A549 (cell line): ENCODE measurements at regions not wholly inside any gene's neighbourhood (a gene's known extent, or its start where the extent isn't known, plus 50 kb on each side); places are given as distances from the start of the nearest gene placed in this dataset.

Experiments
- ATAC-seq, 2 experiments: fragments of 200-7000 bp in 1 of 2; fragments of >200 bp in 1 of 2; cut with Nextera tagmentation in 1 of 2; cut with Tn5 transposase in 1 of 2; 3 replicates each; pipeline versions ENCODE4 v1.8.0 to v1.9.1; 2018 to 2020; ENCODE audit warnings: mild to moderate bottlenecking in 1 of 2, moderate library complexity in 1 of 2
- CTCF ChIA-PET: fragments of 300-600 bp; sonication (Branson Sonifier 250); formaldehyde crosslinking; extraction: SDS; loops from one replicate; lab custom pipeline; 2021; ENCODE audit warnings: antibody characterized with exemption, inconsistent platforms; lab: Yijun Ruan, JAX
- POLR2A ChIA-PET: fragments of 350-600 bp; formaldehyde crosslinking; extraction: SDS; loops from one replicate; lab custom pipeline; 2021; ENCODE audit warnings: antibody characterized with exemption, inconsistent platforms; lab: Yijun Ruan, JAX
- DNase-seq, 2 experiments: peaks; one replicate each; pipeline versions ENCODE4 v3.0.0 to v3.0.0-alpha.2; 2011 to 2016; ENCODE audit warnings: low read depth in 1 of 2, low spot score in 1 of 2
- FAIRE-seq: peaks from 2 replicates; lab custom pipeline; 2011; peaks lifted over from hg19 to GRCh38; lab: Jason Lieb, UNC
- H3K27ac ChIP-seq, 2 experiments: fragments of >200 bp; sonication (Bioruptor Twin); formaldehyde crosslinking; 3 replicates each; pipeline ENCODE4 v1.5.1; 2016 to 2017
- H3K4me1 ChIP-seq: fragments of >200 bp; sonication (Bioruptor Twin); formaldehyde crosslinking; 3 replicates; pipeline ENCODE4 v1.6.1; 2016
- H3K4me2 ChIP-seq: fragments of >200 bp; sonication (Bioruptor Twin); formaldehyde crosslinking; 3 replicates; pipeline ENCODE4 v1.6.1; 2016
- H3K4me3 ChIP-seq: fragments of >200 bp; sonication (Bioruptor Twin); formaldehyde crosslinking; 3 replicates; pipeline ENCODE4 v1.5.1; 2016
- H3K9me3 ChIP-seq: fragments of >200 bp; sonication (Bioruptor Twin); formaldehyde crosslinking; 3 replicates; pipeline ENCODE4 v1.6.1; 2016
- CBX8 ChIP-seq: fragments of 200-600 bp; sonication (generic); IDR thresholded peaks from 2 replicates; pipeline ENCODE4 v1.6.1; 2016
- CEBPB ChIP-seq, 2 experiments: fragments of >200 bp in 1 of 2; sonication (Bioruptor Twin) in 1 of 2; formaldehyde crosslinking in 1 of 2; IDR thresholded peaks; 2 replicates each; pipeline ENCODE4 v1.6.1; 2012 to 2016
- HDAC2 ChIP-seq: fragments of 200-600 bp; sonication (generic); IDR thresholded peaks from 2 replicates; pipeline ENCODE4 v1.6.1; 2016
- HOXB13 ChIP-seq: fragments of 250-450 bp; sonication (Bioruptor Pico); IDR thresholded peaks from 2 replicates; pipeline ENCODE4 v1.5.0; 2020; ENCODE audit warnings: low read depth, mild to moderate bottlenecking, moderate library complexity
- JUN ChIP-seq, 2 experiments: fragments of >200 bp; sonication (Bioruptor Twin); formaldehyde crosslinking; IDR thresholded peaks; 2 replicates in 1 of 2; 3 replicates in 1 of 2; pipeline ENCODE4 v1.6.1; 2016 to 2017
- KDM5A ChIP-seq: fragments of 200-600 bp; sonication (generic); IDR thresholded peaks from 2 replicates; pipeline ENCODE4 v1.6.1; 2016; ENCODE audit warnings: antibody characterized with exemption, mild to moderate bottlenecking
- NFE2L2 ChIP-seq: fragments of 150-350 bp; conservative IDR thresholded peaks from 2 replicates; pipeline ENCODE4 v1.6.1; 2014; ENCODE audit warnings: low read length
- PHF8 ChIP-seq: fragments of 200-600 bp; sonication (generic); IDR thresholded peaks from 2 replicates; pipeline ENCODE4 v1.6.1; 2016; ENCODE audit warnings: low read depth, mild to moderate bottlenecking, antibody characterized with exemption, moderate library complexity, borderline replicate concordance
- POLR2AphosphoS2 ChIP-seq: conservative IDR thresholded peaks from 2 replicates; pipeline ENCODE4 v1.6.1; 2012; ENCODE audit warnings: low read length, improper control_type of control experiment, inconsistent platforms
- RAD21 ChIP-seq, 2 experiments: fragments of >200 bp in 1 of 2; sonication (Bioruptor Twin) in 1 of 2; formaldehyde crosslinking in 1 of 2; IDR thresholded peaks in 1 of 2; conservative IDR thresholded peaks in 1 of 2; 2 replicates in 1 of 2; 3 replicates in 1 of 2; pipeline ENCODE4 v1.6.1; 2012 to 2018; ENCODE audit warnings: inconsistent platforms in 1 of 2
- RFX5 ChIP-seq: fragments of 450-650 bp; IDR thresholded peaks from 2 replicates; pipeline ENCODE4 v1.7.1; 2014; ENCODE audit warnings: antibody characterized with exemption, mild to moderate bottlenecking, moderate library complexity
- SREBF2 ChIP-seq: fragments of 450-650 bp; IDR thresholded peaks from 2 replicates; pipeline ENCODE4 v1.6.1; 2014; ENCODE audit warnings: mild to moderate bottlenecking, moderate library complexity
- TP53 ChIP-seq: fragments of 250-450 bp; sonication (Bioruptor Pico); IDR thresholded peaks from 2 replicates; pipeline ENCODE4 v1.5.0; 2021; ENCODE audit warnings: mild to moderate bottlenecking, moderate library complexity
- ZC3H11A ChIP-seq: fragments of 450-650 bp; IDR thresholded peaks from 2 replicates; pipeline ENCODE4 v1.6.1; 2014; ENCODE audit warnings: antibody characterized with exemption, mild to moderate bottlenecking
- ZNF302 ChIP-seq: fragments of 250-450 bp; sonication (Bioruptor Pico); IDR thresholded peaks from 2 replicates; pipeline ENCODE4 v1.9.0; 2021; ENCODE audit warnings: inconsistent platforms, mild to moderate bottlenecking, moderate library complexity
- WGBS: methylation state at CpG from one replicate; pipeline ENCODE4 v1.1.6; 2017; ENCODE audit errors: missing lambda C conversion rate; 5-methylcytosine and 5-hydroxymethylcytosine counted together
- TF ChIP-seq, protein P1 (sequence below): IDR thresholded peaks from 2 replicates; pipeline ENCODE4 v1.6.1; 2012
- TF ChIP-seq, protein P2 (sequence below): fragments of >200 bp; sonication (Bioruptor Twin); formaldehyde crosslinking; IDR thresholded peaks from 3 replicates; pipeline ENCODE4 v1.5.1; 2016
- TF ChIP-seq, protein P3 (sequence below): fragments of 150-350 bp; IDR thresholded peaks from 2 replicates; pipeline ENCODE4 v1.6.1; 2014; ENCODE audit warnings: low read depth, mild to moderate bottlenecking, low read length
- TF ChIP-seq, protein P4 (sequence below): IDR thresholded peaks from 2 replicates; pipeline ENCODE4 v1.6.1; 2012
- TF ChIP-seq, protein P5 (sequence below): fragments of >200 bp; sonication (Bioruptor Twin); formaldehyde crosslinking; IDR thresholded peaks from 3 replicates; pipeline ENCODE4 v1.6.1; 2016

DNA sequence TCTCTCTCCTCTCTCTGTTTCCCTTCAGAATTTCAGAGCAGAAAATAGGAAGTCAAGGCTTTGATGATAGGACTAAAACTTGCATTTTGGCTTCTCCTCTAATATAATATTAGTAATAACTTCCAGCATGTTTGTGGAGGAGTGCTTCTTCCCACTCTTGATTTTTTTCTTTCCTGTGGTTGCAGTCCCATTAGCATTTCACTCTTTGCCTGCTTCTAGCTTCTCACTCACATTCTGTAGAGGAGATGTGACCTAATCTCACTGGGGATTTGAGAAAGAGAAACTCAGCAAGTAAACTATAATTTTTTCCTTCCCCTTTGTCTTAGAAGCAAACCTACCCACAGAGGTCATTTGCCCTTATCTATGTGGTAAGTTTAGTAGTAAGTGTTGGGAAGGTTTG is 169.4 kb upstream of the HTR2A start:
- Histone ChIP-seq H3K27ac (no peak overlapping the region), H3K4me2 (no peak overlapping the region), H3K4me1 (no peaks in the 10 kb centered on the region), H3K4me3 (no peak overlapping the region), H3K9me3 (no peaks in the 10 kb centered on the region)
- ChIA-PET CTCF (no interaction called here), POLR2A (no interaction called here)
- ATAC-seq (no peak), FAIRE-seq (no peak), DNase-seq (no peak)
- TF ChIP-seq, protein P1, sequence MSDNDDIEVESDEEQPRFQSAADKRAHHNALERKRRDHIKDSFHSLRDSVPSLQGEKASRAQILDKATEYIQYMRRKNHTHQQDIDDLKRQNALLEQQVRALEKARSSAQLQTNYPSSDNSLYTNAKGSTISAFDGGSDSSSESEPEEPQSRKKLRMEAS: no peak
- no peak for TF ChIP-seq JUN (IDR thresholded peaks at IDR 0.05)
- TF ChIP-seq, protein P2, sequence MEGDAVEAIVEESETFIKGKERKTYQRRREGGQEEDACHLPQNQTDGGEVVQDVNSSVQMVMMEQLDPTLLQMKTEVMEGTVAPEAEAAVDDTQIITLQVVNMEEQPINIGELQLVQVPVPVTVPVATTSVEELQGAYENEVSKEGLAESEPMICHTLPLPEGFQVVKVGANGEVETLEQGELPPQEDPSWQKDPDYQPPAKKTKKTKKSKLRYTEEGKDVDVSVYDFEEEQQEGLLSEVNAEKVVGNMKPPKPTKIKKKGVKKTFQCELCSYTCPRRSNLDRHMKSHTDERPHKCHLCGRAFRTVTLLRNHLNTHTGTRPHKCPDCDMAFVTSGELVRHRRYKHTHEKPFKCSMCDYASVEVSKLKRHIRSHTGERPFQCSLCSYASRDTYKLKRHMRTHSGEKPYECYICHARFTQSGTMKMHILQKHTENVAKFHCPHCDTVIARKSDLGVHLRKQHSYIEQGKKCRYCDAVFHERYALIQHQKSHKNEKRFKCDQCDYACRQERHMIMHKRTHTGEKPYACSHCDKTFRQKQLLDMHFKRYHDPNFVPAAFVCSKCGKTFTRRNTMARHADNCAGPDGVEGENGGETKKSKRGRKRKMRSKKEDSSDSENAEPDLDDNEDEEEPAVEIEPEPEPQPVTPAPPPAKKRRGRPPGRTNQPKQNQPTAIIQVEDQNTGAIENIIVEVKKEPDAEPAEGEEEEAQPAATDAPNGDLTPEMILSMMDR: no peak

DNA sequence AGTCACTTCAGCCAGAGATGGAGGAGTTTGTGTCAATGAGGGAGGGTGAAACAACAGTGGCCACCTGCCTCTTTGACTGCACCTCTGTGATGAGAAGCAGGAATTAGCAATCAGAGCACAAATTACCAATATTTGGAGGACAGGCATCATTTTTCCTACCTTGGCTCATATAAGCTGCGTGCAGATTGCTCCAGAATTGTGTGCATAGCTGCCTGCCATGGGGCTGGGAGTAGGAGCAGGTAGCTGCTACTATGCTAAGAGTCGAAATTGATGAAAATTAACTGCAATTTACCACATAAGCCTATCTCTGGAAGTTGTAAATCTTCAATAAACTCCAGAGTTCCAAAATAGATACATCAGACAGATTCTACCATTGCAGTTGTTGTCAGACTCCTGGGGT is 167.5 kb upstream of the HTR2A start:
- CTCF ChIA-PET: no interaction called here
- ATAC-seq: no peak
- POLR2A ChIA-PET: no interaction called here
- no peak overlapping the region for H3K27ac ChIP-seq
- H3K4me3 ChIP-seq: no peak overlapping the region
- H3K4me2 ChIP-seq: no peak overlapping the region
- no peak for DNase-seq
- no peaks in the 10 kb centered on the region for H3K9me3 ChIP-seq
- FAIRE-seq: no peak
- TF ChIP-seq, protein P3, sequence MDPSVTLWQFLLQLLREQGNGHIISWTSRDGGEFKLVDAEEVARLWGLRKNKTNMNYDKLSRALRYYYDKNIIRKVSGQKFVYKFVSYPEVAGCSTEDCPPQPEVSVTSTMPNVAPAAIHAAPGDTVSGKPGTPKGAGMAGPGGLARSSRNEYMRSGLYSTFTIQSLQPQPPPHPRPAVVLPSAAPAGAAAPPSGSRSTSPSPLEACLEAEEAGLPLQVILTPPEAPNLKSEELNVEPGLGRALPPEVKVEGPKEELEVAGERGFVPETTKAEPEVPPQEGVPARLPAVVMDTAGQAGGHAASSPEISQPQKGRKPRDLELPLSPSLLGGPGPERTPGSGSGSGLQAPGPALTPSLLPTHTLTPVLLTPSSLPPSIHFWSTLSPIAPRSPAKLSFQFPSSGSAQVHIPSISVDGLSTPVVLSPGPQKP: no peak
- TF ChIP-seq TP53 (CRISPR knock-in tag) (no peak), POLR2AphosphoS2 (no peak), NFE2L2 (no peak), JUN (IDR thresholded peaks at IDR 0.05) (no peak)
- WGBS: 0% methylated on average over 2 of the region's 2 CpGs
- no peaks in the 10 kb centered on the region for H3K4me1 ChIP-seq

DNA sequence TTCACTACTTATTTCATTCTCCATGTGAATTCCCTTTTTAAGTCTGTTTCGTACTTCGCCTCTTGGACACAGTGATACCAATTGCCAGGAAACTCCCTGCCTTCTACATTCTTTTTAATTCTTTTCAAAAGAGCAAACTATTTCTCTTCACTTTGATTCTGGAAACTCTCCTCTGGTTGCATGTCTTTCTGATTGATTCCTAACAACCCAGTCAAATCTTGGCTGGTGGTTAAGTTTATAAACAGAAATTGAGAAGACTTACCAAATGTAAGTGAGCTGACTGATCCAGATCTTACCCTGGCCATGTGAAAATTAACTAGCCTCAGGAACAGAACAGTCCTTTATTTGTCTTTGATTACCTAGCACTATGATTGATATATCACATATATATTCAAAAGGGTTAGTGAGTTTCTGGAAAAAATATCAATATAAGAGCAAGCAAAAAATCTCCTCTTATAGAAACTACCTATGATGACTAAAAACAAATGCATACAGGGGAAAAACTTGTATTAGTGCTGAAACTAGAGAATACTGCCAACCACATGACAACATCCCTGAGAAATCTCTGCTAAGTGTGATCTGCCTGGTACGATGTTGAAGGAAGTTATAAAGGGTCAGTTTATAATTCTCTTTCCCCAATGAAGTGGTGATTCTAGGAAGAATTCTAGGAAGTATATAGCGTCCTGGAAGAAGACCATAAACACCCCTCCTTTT is 152.6 kb upstream of the HTR2A start:
- ATAC-seq (no peak), FAIRE-seq (no peak), DNase-seq (no peak)
- Histone ChIP-seq H3K27ac (no peak overlapping the region), H3K4me1 (no peaks in the 10 kb centered on the region), H3K4me3 (no peak overlapping the region), H3K9me3 (no peaks in the 10 kb centered on the region), H3K4me2 (no peak overlapping the region)
- 21% methylated on average over 4 of the region's 4 CpGs for WGBS
- CTCF ChIA-PET: no interaction called here
- POLR2A ChIA-PET: no interaction called here
- TF ChIP-seq HOXB13 (CRISPR knock-in tag): no peak
- no peak for TF ChIP-seq CEBPB (IDR thresholded peaks at IDR 0.05)
- TF ChIP-seq, protein P4, sequence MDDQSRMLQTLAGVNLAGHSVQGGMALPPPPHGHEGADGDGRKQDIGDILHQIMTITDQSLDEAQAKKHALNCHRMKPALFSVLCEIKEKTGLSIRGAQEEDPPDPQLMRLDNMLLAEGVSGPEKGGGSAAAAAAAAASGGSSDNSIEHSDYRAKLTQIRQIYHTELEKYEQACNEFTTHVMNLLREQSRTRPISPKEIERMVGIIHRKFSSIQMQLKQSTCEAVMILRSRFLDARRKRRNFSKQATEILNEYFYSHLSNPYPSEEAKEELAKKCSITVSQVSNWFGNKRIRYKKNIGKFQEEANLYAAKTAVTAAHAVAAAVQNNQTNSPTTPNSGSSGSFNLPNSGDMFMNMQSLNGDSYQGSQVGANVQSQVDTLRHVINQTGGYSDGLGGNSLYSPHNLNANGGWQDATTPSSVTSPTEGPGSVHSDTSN: no peak
- no peak for TF ChIP-seq RAD21 (conservative IDR thresholded peaks at IDR 0.05 in 1 of 2, IDR thresholded peaks at IDR 0.05 in 1 of 2)
- TF ChIP-seq, protein P5, sequence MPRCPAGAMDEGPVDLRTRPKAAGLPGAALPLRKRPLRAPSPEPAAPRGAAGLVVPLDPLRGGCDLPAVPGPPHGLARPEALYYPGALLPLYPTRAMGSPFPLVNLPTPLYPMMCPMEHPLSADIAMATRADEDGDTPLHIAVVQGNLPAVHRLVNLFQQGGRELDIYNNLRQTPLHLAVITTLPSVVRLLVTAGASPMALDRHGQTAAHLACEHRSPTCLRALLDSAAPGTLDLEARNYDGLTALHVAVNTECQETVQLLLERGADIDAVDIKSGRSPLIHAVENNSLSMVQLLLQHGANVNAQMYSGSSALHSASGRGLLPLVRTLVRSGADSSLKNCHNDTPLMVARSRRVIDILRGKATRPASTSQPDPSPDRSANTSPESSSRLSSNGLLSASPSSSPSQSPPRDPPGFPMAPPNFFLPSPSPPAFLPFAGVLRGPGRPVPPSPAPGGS: no peak

DNA sequence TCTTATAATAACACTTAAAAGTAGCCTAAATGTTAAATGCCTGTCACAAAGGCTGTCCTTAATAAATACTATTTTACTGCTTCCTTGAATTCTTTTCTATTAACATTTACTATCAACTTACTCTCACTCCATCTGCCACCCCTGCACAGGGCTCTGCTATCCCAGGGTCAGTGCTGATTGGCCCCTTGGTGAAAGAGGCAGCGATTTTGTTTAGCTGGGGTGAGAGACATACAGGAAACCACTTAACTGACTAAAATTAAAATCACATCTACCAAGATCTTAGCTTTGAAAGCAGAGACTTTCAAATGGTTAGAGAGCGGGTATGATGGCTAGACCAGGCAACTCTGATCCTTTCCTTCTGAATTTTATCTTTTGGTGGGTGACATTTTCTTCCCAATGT is 149.9 kb upstream of the HTR2A start:
- FAIRE-seq (no peak), ATAC-seq (no peak), DNase-seq (no peak)
- Histone ChIP-seq H3K4me1 (no peaks in the 10 kb centered on the region), H3K4me3 (no peak overlapping the region), H3K27ac (no peak overlapping the region), H3K4me2 (no peak overlapping the region), H3K9me3 (no peaks in the 10 kb centered on the region)
- WGBS: 7% methylated on average over 2 of the region's 2 CpGs
- CTCF ChIA-PET: no interaction called here
- POLR2A ChIA-PET: no interaction called here
- TF ChIP-seq PHF8 (no peak), RFX5 (no peak), CBX8 (no peak), KDM5A (no peak), HDAC2 (no peak), ZNF302 (CRISPR knock-in tag) (no peak), ZC3H11A (no peak), SREBF2 (no peak)
- TF ChIP-seq, protein P1: no peak
- TF ChIP-seq, protein P5: no peak
- TF ChIP-seq, protein P3: no peak
